IMR-90 (cell line): ENCODE measurements at regions not wholly inside any gene's neighbourhood (a gene's known extent, or its start where the extent isn't known, plus 50 kb on each side); places are given as distances from the start of the nearest gene placed in this dataset.

Experiments used
- ATAC-seq: fragments of 200-7000 bp; cut with Tn5 transposase; 2 replicates; pipeline ENCODE4 v1.9.1; 2020; ENCODE audit warnings: low read depth, mild to moderate bottlenecking, moderate library complexity
- BruUV-seq: library from RNA; stranded (reverse); fragments of 400-500 nt; replicated peaks from 2 replicates; lab custom pipeline; 2021; lab: Mats Ljungman, UMichigan
- CTCF ChIA-PET: fragments of 300-600 bp; formaldehyde crosslinking; extraction: SDS; loops from one replicate; lab custom pipeline; 2021; ENCODE audit warnings: antibody characterized with exemption; lab: Yijun Ruan, JAX
- POLR2A ChIA-PET: fragments of 300-600 bp; sonication (Branson Sonifier 250); formaldehyde crosslinking; loops from one replicate; lab custom pipeline; 2022; ENCODE audit warnings: antibody characterized with exemption; ENCODE audit not compliant: unreplicated experiment; lab: Charles Lee
- DNase-seq: peaks from one replicate; pipeline ENCODE4 v3.0.0; 2013
- H2AFZ ChIP-seq: replicated peaks from 2 replicates; pipeline ENCODE3; 2013; ENCODE audit warnings: low read length, mild to moderate bottlenecking; ENCODE audit not compliant: poor library complexity
- H2AK5ac ChIP-seq: 2 replicates; pipeline ENCODE4 v1.6.1; 2013; ENCODE audit warnings: low read depth, low read length, inconsistent platforms
- H2AK9ac ChIP-seq: replicated peaks from 2 replicates; pipeline ENCODE3; 2013; ENCODE audit warnings: mild to moderate bottlenecking, low read depth, low read length, moderate library complexity; ENCODE audit not compliant: poor library complexity
- H2BK120ac ChIP-seq: 2 replicates; pipeline ENCODE4 v1.6.1; 2013; ENCODE audit warnings: low read depth, low read length, inconsistent platforms
- H2BK15ac ChIP-seq: 3 replicates; pipeline ENCODE4 v1.6.1; 2013; ENCODE audit warnings: low read depth, low read length, inconsistent platforms
- H2BK20ac ChIP-seq: 2 replicates; pipeline ENCODE4 v1.6.1; 2013; ENCODE audit warnings: low read depth, mild to moderate bottlenecking, inconsistent platforms, low read length, moderate library complexity
- H2BK5ac ChIP-seq: 2 replicates; pipeline ENCODE4 v1.6.1; 2013; ENCODE audit warnings: mild to moderate bottlenecking, low read depth, low read length, inconsistent platforms; ENCODE audit not compliant: poor library complexity, severe bottlenecking
- H3K14ac ChIP-seq: replicated peaks from 2 replicates; pipeline ENCODE4 v1.6.1; 2013; ENCODE audit warnings: low read depth, low read length, inconsistent platforms
- H3K18ac ChIP-seq: 2 replicates; pipeline ENCODE4 v1.6.1; 2013; ENCODE audit warnings: low read depth, low read length, control low read depth
- H3K23ac ChIP-seq: 2 replicates; pipeline ENCODE4 v1.6.1; 2013; ENCODE audit warnings: low read depth, low read length, inconsistent platforms
- H3K27ac ChIP-seq: 2 replicates; pipeline ENCODE4 v1.5.1; 2013; ENCODE audit warnings: mild to moderate bottlenecking, control low read depth, low read length; ENCODE audit not compliant: insufficient read depth
- H3K27me3 ChIP-seq: 2 replicates; pipeline ENCODE4 v1.6.1; 2013; ENCODE audit warnings: low read length; ENCODE audit not compliant: control insufficient read depth, insufficient read depth
- H3K36me3 ChIP-seq: 2 replicates; pipeline ENCODE4 v1.6.1; 2013; ENCODE audit warnings: low read length, mixed read lengths; ENCODE audit not compliant: control insufficient read depth, insufficient read depth
- H3K4ac ChIP-seq: 2 replicates; pipeline ENCODE4 v1.6.1; 2013; ENCODE audit warnings: low read depth, low read length, inconsistent platforms
- H3K4me1 ChIP-seq: 2 replicates; pipeline ENCODE4 v1.6.1; 2013; ENCODE audit warnings: low read length, mixed read lengths; ENCODE audit not compliant: control insufficient read depth, insufficient read depth
- H3K4me2 ChIP-seq: 2 replicates; pipeline ENCODE4 v1.6.1; 2013; ENCODE audit warnings: low read depth, mild to moderate bottlenecking, control low read depth, low read length, moderate library complexity
- H3K4me3 ChIP-seq: 2 replicates; pipeline ENCODE4 v1.5.1; 2013; ENCODE audit warnings: low read depth, mild to moderate bottlenecking, control low read depth, low read length, moderate library complexity; ENCODE audit not compliant: insufficient read depth
- H3K56ac ChIP-seq: 2 replicates; pipeline ENCODE4 v1.6.1; 2013; ENCODE audit warnings: low read length, inconsistent platforms; ENCODE audit not compliant: insufficient read depth; ENCODE audit errors: extremely low read depth
- H3K79me1 ChIP-seq, 2 experiments: 2 replicates each; pipeline ENCODE4 v1.6.1; 2013; ENCODE audit warnings: low read length in 2 of 2, inconsistent platforms in 1 of 2, low read depth in 1 of 2
- H3K9ac ChIP-seq: 2 replicates; pipeline ENCODE4 v1.6.1; 2013; ENCODE audit warnings: low read depth, low read length, control low read depth
- H3K9me1 ChIP-seq: 2 replicates; pipeline ENCODE4 v1.6.1; 2013; ENCODE audit warnings: low read length, inconsistent platforms; ENCODE audit not compliant: insufficient read depth
- H3K9me3 ChIP-seq: 2 replicates; pipeline ENCODE4 v1.6.1; 2013; ENCODE audit warnings: low read length; ENCODE audit not compliant: control insufficient read depth, insufficient read depth
- H4K20me1 ChIP-seq: 2 replicates; pipeline ENCODE4 v1.6.1; 2013; ENCODE audit warnings: low read length, inconsistent platforms; ENCODE audit not compliant: insufficient read depth
- H4K5ac ChIP-seq: 2 replicates; pipeline ENCODE4 v1.6.1; 2013; ENCODE audit warnings: mild to moderate bottlenecking, low read depth, low read length, control low read depth
- H4K8ac ChIP-seq, 2 experiments: 2 replicates each; pipeline ENCODE4 v1.6.1; 2013; ENCODE audit warnings: low read depth in 2 of 2, low read length in 2 of 2, control low read depth in 1 of 2, inconsistent platforms in 1 of 2
- H4K91ac ChIP-seq: 2 replicates; pipeline ENCODE4 v1.6.1; 2013; ENCODE audit warnings: low read depth, low read length, inconsistent platforms; ENCODE audit not compliant: insufficient read depth
- BHLHE40 ChIP-seq: fragments of 150-350 bp; IDR thresholded peaks from 2 replicates; pipeline ENCODE4 v1.6.1; 2016; ENCODE audit warnings: mild to moderate bottlenecking, low read depth, low read length
- CEBPB ChIP-seq: IDR thresholded peaks from 2 replicates; pipeline ENCODE4 v1.6.1; 2012; ENCODE audit warnings: low read depth, low read length, improper control_type of control experiment
- CHD1 ChIP-seq: IDR thresholded peaks from 2 replicates; pipeline ENCODE4 v1.6.1; 2012; ENCODE audit warnings: low read depth, low read length, improper control_type of control experiment
- FOS ChIP-seq: fragments of 150-350 bp; IDR thresholded peaks from 2 replicates; pipeline ENCODE4 v1.6.1; 2016; ENCODE audit warnings: low read depth, low read length
- MAFK ChIP-seq: IDR thresholded peaks from 2 replicates; pipeline ENCODE4 v1.6.1; 2012; ENCODE audit warnings: low read depth, low read length, improper control_type of control experiment
- MAZ ChIP-seq: IDR thresholded peaks from 2 replicates; pipeline ENCODE4 v1.6.1; 2012; ENCODE audit warnings: low read depth, mild to moderate bottlenecking, low read length, improper control_type of control experiment, moderate library complexity, borderline replicate concordance
- MXI1 ChIP-seq: IDR thresholded peaks from 2 replicates; pipeline ENCODE4 v1.6.1; 2012; ENCODE audit warnings: low read depth, mild to moderate bottlenecking, low read length, moderate library complexity, borderline replicate concordance
- NFE2L2 ChIP-seq: fragments of 150-350 bp; IDR thresholded peaks from 2 replicates; pipeline ENCODE4 v1.6.1; 2016; ENCODE audit warnings: low read depth, mild to moderate bottlenecking, low read length
- POLR2A ChIP-seq: IDR thresholded peaks from 2 replicates; pipeline ENCODE4 v1.6.1; 2012; ENCODE audit warnings: mild to moderate bottlenecking, low read depth, low read length
- RAD21 ChIP-seq: IDR thresholded peaks from 2 replicates; pipeline ENCODE4 v1.6.1; 2012; ENCODE audit warnings: low read length, improper control_type of control experiment
- RCOR1 ChIP-seq: IDR thresholded peaks from 2 replicates; pipeline ENCODE4 v1.6.1; 2012; ENCODE audit warnings: mild to moderate bottlenecking, low read length, improper control_type of control experiment; ENCODE audit not compliant: insufficient replicate concordance
- RFX5 ChIP-seq: IDR thresholded peaks from 2 replicates; pipeline ENCODE4 v1.8.0; 2012; ENCODE audit warnings: low read depth, mild to moderate bottlenecking, low read length, moderate library complexity
- SMC3 ChIP-seq: fragments of 150-350 bp; IDR thresholded peaks from 2 replicates; pipeline ENCODE4 v1.6.1; 2016; ENCODE audit warnings: low read depth, mild to moderate bottlenecking, antibody characterized with exemption, low read length, moderate library complexity
- WGBS, 2 experiments: methylation state at CpG; one replicate each; pipeline versions ENCODE4 v1.1.5 to v1.1.7; 2013; ENCODE audit warnings: missing lambda C conversion rate in 2 of 2; ENCODE audit not compliant: insufficient read length in 1 of 2; ENCODE audit errors: extremely low coverage in 2 of 2; 5-methylcytosine and 5-hydroxymethylcytosine counted together
- dilution Hi-C: fragments of 300-500 bp; cut with HindIII; formaldehyde crosslinking; loops from one replicate; pipeline ENCODE4 v1.14.3; 2018; ENCODE audit warnings: low sequenced_read_pairs; ENCODE audit not compliant: unreplicated experiment
- in situ Hi-C: fragments of 300-500 bp; cut with MboI; formaldehyde crosslinking; loops from 3 replicates; pipeline ENCODE4 v1.14.3; 2019; ENCODE audit warnings: low sequenced_read_pairs, inconsistent platforms, mixed read lengths
- intact Hi-C: fragments of 100-400 bp; cut with micrococcal nuclease; formaldehyde crosslinking; loops from 2 replicates; pipeline ENCODE4 v1.10.0; 2022
- TF ChIP-seq, protein P1 (sequence below): fragments of 150-350 bp; IDR thresholded peaks from 2 replicates; pipeline ENCODE4 v1.6.1; 2017; ENCODE audit warnings: mild to moderate bottlenecking, antibody characterized with exemption, low read length, low read depth
- TF ChIP-seq, protein P2 (sequence below): fragments of 150-350 bp; IDR thresholded peaks from 2 replicates; pipeline ENCODE4 v1.6.1; 2016; ENCODE audit warnings: low read depth, mild to moderate bottlenecking, low read length, moderate library complexity, borderline replicate concordance
- TF ChIP-seq, protein P3 (sequence below): conservative IDR thresholded peaks from 2 replicates; pipeline ENCODE4 v1.5.1; 2012; ENCODE audit warnings: mild to moderate bottlenecking, low read depth, low read length, improper control_type of control experiment

DNA sequence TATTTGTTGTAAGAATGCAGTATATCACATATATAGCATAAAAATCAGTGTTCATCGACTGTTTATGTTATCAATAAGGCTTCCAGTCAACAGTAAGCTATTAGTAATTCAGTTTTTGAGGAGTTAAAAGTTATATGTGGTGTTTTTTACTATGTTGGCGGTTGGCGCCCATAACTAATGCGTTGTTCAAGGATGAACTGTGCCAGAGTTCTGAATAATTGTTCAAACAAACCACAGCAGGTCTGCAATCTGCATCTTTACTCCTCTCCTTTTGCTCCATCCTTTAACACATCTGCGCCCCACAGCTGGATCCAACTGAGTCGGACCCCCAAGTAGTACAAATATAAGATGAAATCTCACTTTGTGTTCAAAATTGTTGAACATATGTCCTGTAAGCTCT lies 836.1 kb downstream of the LTN1 start:
- TF ChIP-seq RCOR1 (no peak), BHLHE40 (no peak), MXI1 (no peak), MAFK (no peak), MAZ (no peak), SMC3 (no peak), CEBPB (no peak), RAD21 (no peak), NFE2L2 (no peak), CHD1 (no peak), RFX5 (no peak), POLR2A (no peak), FOS (no peak)
- TF ChIP-seq, protein P1, sequence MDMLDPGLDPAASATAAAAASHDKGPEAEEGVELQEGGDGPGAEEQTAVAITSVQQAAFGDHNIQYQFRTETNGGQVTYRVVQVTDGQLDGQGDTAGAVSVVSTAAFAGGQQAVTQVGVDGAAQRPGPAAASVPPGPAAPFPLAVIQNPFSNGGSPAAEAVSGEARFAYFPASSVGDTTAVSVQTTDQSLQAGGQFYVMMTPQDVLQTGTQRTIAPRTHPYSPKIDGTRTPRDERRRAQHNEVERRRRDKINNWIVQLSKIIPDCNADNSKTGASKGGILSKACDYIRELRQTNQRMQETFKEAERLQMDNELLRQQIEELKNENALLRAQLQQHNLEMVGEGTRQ, result no peak
- TF ChIP-seq, protein P2, sequence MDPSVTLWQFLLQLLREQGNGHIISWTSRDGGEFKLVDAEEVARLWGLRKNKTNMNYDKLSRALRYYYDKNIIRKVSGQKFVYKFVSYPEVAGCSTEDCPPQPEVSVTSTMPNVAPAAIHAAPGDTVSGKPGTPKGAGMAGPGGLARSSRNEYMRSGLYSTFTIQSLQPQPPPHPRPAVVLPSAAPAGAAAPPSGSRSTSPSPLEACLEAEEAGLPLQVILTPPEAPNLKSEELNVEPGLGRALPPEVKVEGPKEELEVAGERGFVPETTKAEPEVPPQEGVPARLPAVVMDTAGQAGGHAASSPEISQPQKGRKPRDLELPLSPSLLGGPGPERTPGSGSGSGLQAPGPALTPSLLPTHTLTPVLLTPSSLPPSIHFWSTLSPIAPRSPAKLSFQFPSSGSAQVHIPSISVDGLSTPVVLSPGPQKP, result no peak
- TF ChIP-seq, protein P3, sequence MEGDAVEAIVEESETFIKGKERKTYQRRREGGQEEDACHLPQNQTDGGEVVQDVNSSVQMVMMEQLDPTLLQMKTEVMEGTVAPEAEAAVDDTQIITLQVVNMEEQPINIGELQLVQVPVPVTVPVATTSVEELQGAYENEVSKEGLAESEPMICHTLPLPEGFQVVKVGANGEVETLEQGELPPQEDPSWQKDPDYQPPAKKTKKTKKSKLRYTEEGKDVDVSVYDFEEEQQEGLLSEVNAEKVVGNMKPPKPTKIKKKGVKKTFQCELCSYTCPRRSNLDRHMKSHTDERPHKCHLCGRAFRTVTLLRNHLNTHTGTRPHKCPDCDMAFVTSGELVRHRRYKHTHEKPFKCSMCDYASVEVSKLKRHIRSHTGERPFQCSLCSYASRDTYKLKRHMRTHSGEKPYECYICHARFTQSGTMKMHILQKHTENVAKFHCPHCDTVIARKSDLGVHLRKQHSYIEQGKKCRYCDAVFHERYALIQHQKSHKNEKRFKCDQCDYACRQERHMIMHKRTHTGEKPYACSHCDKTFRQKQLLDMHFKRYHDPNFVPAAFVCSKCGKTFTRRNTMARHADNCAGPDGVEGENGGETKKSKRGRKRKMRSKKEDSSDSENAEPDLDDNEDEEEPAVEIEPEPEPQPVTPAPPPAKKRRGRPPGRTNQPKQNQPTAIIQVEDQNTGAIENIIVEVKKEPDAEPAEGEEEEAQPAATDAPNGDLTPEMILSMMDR, result no peak
- H2BK15ac ChIP-seq, result no peak overlapping the region; the same call in 2 of the 3 replicates
- H3K27ac ChIP-seq, result no peak overlapping the region
- peak overlapping the region; percentile 9; the same call in 1 of the 2 replicates for H2BK120ac ChIP-seq
- H3K36me3 ChIP-seq, result no peaks in the 10 kb centered on the region
- no peak overlapping the region for H3K23ac ChIP-seq
- H3K9me3 ChIP-seq, result no peaks in the 10 kb centered on the region
- H3K4me3 ChIP-seq, result no peak overlapping the region
- no peak overlapping the region for H3K4me2 ChIP-seq
- no peaks in the 10 kb centered on the region for H3K9me1 ChIP-seq
- H3K56ac ChIP-seq, result no peak overlapping the region
- H3K4ac ChIP-seq, result no peak overlapping the region
- POLR2A ChIA-PET, result no interaction called here
- intact Hi-C loops (no loop called here), in situ Hi-C loops (no loop called here), dilution Hi-C loops (no loop called here)
- no peak overlapping the region for H2AK9ac ChIP-seq
- H3K18ac ChIP-seq, result no peak overlapping the region
- no peak overlapping the region for H4K5ac ChIP-seq
- no peaks in the 10 kb centered on the region for H4K20me1 ChIP-seq
- CTCF ChIA-PET, result no interaction called here
- no peak overlapping the region for H2BK5ac ChIP-seq
- no peaks in the 10 kb centered on the region for H3K79me1 ChIP-seq
- H3K14ac ChIP-seq, result no peak overlapping the region
- H3K9ac ChIP-seq, result no peak overlapping the region
- H2AK5ac ChIP-seq, result no peak overlapping the region
- BruUV-seq, result no TSS peak
- no peaks in the 10 kb centered on the region for H3K27me3 ChIP-seq
- no peak overlapping the region for H4K8ac ChIP-seq
- DNase-seq, result no peak
- H3K4me1 ChIP-seq, result peaks cover 8% of the 10 kb centered on the region
- ATAC-seq, result no peak
- H2AFZ ChIP-seq, result no peak overlapping the region
- no CpG with 5 or more reads among the region's 6 CpGs for WGBS, 2 experiments
- no peak overlapping the region for H4K91ac ChIP-seq
- peak overlapping the region; percentile 62; the same call in 1 of the 2 replicates for H2BK20ac ChIP-seq
